HCT116 (cell line): ENCODE measurements at regions not wholly inside any gene's neighbourhood (a gene's known extent, or its start where the extent isn't known, plus 50 kb on each side); places are given as distances from the start of the nearest gene placed in this dataset.

Source experiments
- ATF3 ChIP-seq: IDR thresholded peaks from 2 replicates; pipeline ENCODE4 v1.6.1; 2012
- CTCF ChIP-seq, 3 experiments: fragments of 200-600 bp in 1 of 3; sonication (generic) in 1 of 3; IDR thresholded peaks in 2 of 3; conservative IDR thresholded peaks in 1 of 3; 2 replicates each; pipeline ENCODE4 v1.5.1; 2012 to 2017; ENCODE audit warnings: low read depth in 2 of 3, low read length in 2 of 3, antibody characterized with exemption in 1 of 3, borderline replicate concordance in 1 of 3, control low read depth in 1 of 3, mild to moderate bottlenecking in 1 of 3, mixed read lengths in 1 of 3, mixed run types in 1 of 3, moderate library complexity in 1 of 3; ENCODE audit not compliant: insufficient read depth in 1 of 3
- EZH2 ChIP-seq: fragments of 200-600 bp; sonication (generic); IDR thresholded peaks from 2 replicates; pipeline ENCODE4 v1.6.1; 2017; ENCODE audit warnings: antibody characterized with exemption, mixed run types
- JUND ChIP-seq: IDR thresholded peaks from 2 replicates; pipeline ENCODE4 v1.6.1; 2012
- POLR2A ChIP-seq: IDR thresholded peaks from 2 replicates; pipeline ENCODE4 v1.7.0; 2011; ENCODE audit warnings: borderline replicate concordance; ENCODE audit not compliant: insufficient read depth, insufficient read length; ENCODE audit errors: extremely low read depth
- POLR2AphosphoS5 ChIP-seq: IDR thresholded peaks from 2 replicates; pipeline ENCODE4 v1.6.1; 2011; ENCODE audit warnings: mild to moderate bottlenecking, low read depth, low read length, moderate library complexity
- REST ChIP-seq: IDR thresholded peaks from 2 replicates; pipeline ENCODE4 v1.6.1; 2012; ENCODE audit warnings: low read depth
- SIN3A ChIP-seq: IDR thresholded peaks from 2 replicates; pipeline ENCODE4 v1.6.1; 2012; ENCODE audit warnings: low read depth
- SP1 ChIP-seq: IDR thresholded peaks from 2 replicates; pipeline ENCODE4 v1.6.1; 2012; ENCODE audit warnings: low read depth
- TCF7L2 ChIP-seq: IDR thresholded peaks from 2 replicates; pipeline ENCODE4 v1.7.0; 2011; ENCODE audit warnings: borderline replicate concordance, inconsistent platforms; ENCODE audit not compliant: insufficient read depth, insufficient read length; ENCODE audit errors: extremely low read depth

- TF ChIP-seq POLR2A (no peak), SP1 (no peak), JUND (no peak), TCF7L2 (no peak), CTCF (IDR thresholded peaks at IDR 0.05 in 2 of 3, conservative IDR thresholded peaks at IDR 0.05 in 1 of 3; ENCODE audit: borderline replicate concordance in 1 of 3, insufficient read depth in 1 of 3, low read depth in 2 of 3, low read length in 2 of 3) (no peak), ATF3 (no peak), SIN3A (no peak), POLR2AphosphoS5 (no peak), EZH2 (no peak), REST (no peak)
These were observed 51.5 kb upstream of the RAP2C start for GRCh38 chrX:132270699-132271098.
